ENCODE measurements at regions not wholly inside any gene's neighbourhood (a gene's known extent, or its start where the extent isn't known, plus 50 kb on each side); places are given as distances from the start of the nearest gene placed in this dataset.

DNA sequence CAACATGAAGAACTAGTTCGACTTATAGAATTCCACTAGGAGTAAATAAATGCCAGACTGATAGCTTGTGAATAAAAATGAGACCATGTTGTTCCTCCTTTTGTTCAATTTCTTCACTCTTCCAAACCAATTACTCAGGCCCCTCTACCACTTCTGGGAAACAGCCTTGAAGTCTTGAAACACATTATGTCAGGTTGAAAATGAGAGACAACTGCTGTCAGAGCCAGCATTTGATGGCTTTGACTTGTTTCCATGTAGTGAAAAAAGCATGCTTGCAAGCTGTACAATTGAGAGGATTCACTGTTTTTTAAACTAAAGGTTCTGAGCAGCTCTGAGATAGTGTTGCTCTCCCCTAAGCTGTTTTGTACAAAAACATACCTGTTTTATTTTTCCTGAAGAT lies 337.1 kb upstream of the SGCD start:
- no peak for TF ChIP-seq CEBPB (IDR thresholded peaks at IDR 0.05; ENCODE audit: low read depth, low read length)
- TF ChIP-seq, protein P1, sequence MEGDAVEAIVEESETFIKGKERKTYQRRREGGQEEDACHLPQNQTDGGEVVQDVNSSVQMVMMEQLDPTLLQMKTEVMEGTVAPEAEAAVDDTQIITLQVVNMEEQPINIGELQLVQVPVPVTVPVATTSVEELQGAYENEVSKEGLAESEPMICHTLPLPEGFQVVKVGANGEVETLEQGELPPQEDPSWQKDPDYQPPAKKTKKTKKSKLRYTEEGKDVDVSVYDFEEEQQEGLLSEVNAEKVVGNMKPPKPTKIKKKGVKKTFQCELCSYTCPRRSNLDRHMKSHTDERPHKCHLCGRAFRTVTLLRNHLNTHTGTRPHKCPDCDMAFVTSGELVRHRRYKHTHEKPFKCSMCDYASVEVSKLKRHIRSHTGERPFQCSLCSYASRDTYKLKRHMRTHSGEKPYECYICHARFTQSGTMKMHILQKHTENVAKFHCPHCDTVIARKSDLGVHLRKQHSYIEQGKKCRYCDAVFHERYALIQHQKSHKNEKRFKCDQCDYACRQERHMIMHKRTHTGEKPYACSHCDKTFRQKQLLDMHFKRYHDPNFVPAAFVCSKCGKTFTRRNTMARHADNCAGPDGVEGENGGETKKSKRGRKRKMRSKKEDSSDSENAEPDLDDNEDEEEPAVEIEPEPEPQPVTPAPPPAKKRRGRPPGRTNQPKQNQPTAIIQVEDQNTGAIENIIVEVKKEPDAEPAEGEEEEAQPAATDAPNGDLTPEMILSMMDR (conservative IDR thresholded peaks at IDR 0.05; ENCODE audit: low read depth, low read length) = no peak
